RWPE1 (cell line): ENCODE measurements at regions not wholly inside any gene's neighbourhood (a gene's known extent, or its start where the extent isn't known, plus 50 kb on each side); places are given as distances from the start of the nearest gene placed in this dataset.
A peak's percentile ranks its signal among the peaks of the same experiment; 100 is the strongest.
"Not testable (repeated sequence)": the region's sequence is repeated elsewhere in the genome, so short reads cannot be mapped to it uniquely, and the experiment has no call there.

Source experiments
- CTCF ChIA-PET: fragments of 350-600 bp; sonication (Branson Sonifier 250); formaldehyde crosslinking; extraction: SDS; loops from one replicate; lab custom pipeline; 2021; lab: Yijun Ruan, JAX
- POLR2A ChIA-PET: fragments of 400-600 bp; formaldehyde crosslinking; extraction: SDS; loops from one replicate; lab custom pipeline; 2020; ENCODE audit warnings: antibody characterized with exemption; ENCODE audit not compliant: low non-redundant PET; lab: Yijun Ruan, JAX
- DNase-seq: peaks from one replicate; pipeline ENCODE4 v3.0.0; 2012; ENCODE audit warnings: low spot score
- H3K27ac ChIP-seq: fragments of 450-650 bp; 2 replicates; pipeline ENCODE4 v1.5.1; 2017
- CTCF ChIP-seq: fragments of 450-650 bp; conservative IDR thresholded peaks from 2 replicates; pipeline ENCODE4 v1.5.1; 2017; ENCODE audit warnings: low read depth, mild to moderate bottlenecking

GRCh38 chr5:124962735-124963134 is 216.3 kb upstream of the ZNF608 start:
- peak overlapping the region; percentile 72 for H3K27ac ChIP-seq
- DNase-seq = no peak
- POLR2A ChIA-PET = no interaction called here
- TF ChIP-seq CTCF = no peak
- CTCF ChIA-PET = interaction anchor here (0.7 kb wide), 1 partner anchor 60 kb away, joined by 3 read pairs; no protein-coding TSS in a partner anchor

- TF ChIP-seq CTCF = no peak
- H3K27ac ChIP-seq = peak overlapping the region; percentile 72
- peak; percentile 75 for DNase-seq
- POLR2A ChIA-PET = no interaction called here
- CTCF ChIA-PET = interaction anchor here (0.6 to 0.7 kb wide), 2 partner anchors 52 to 281 kb away, joined by 4 to 6 read pairs; no protein-coding TSS in a partner anchor
These were observed 216.9 kb upstream of the ZNF608 start for GRCh38 chr5:124963236-124963919.

- POLR2A ChIA-PET, DNase-seq, H3K27ac ChIP-seq: not testable (repeated sequence)
- CTCF ChIA-PET = interaction anchor here (0.6 to 0.7 kb wide), 2 partner anchors 17 to 1530 kb away, joined by 4 read pairs; no protein-coding TSS in a partner anchor
These were observed 220.3 kb upstream of the ZNF608 start for GRCh38 chr5:124966741-124967140.

- CTCF ChIA-PET, POLR2A ChIA-PET, H3K27ac ChIP-seq, DNase-seq: not testable (repeated sequence)
These were observed 223.9 kb upstream of the ZNF608 start for GRCh38 chr5:124970381-124970780.

GRCh38 chr5:124972703-124973102 is 226.3 kb upstream of the ZNF608 start:
- DNase-seq = no peak
- no peak overlapping the region for H3K27ac ChIP-seq
- POLR2A ChIA-PET = no interaction called here

GRCh38 chr5:124973661-124974060 is 227.2 kb upstream of the ZNF608 start:
- TF ChIP-seq CTCF = no peak
- no peak overlapping the region for H3K27ac ChIP-seq
- ChIA-PET POLR2A (no interaction called here), CTCF (interaction anchor here (0.5 kb wide), 1 partner anchor 196 kb away, joined by 5 read pairs; no protein-coding TSS in a partner anchor)
- no peak for DNase-seq

More at GRCh38 chr5:124972703-124973102, 226.3 kb upstream of the ZNF608 start:
- no peak for TF ChIP-seq CTCF
- CTCF ChIA-PET = interaction anchor here (0.6 kb wide), 2 partner anchors 84 to 235 kb away, joined by 3 read pairs; no protein-coding TSS in a partner anchor

- DNase-seq = no peak
- TF ChIP-seq CTCF = no peak
- ChIA-PET POLR2A (no interaction called here), CTCF (no interaction called here)
- H3K27ac ChIP-seq = no peak overlapping the region
These were observed 229.6 kb upstream of the ZNF608 start for GRCh38 chr5:124976086-124976485.
